Hematopoietic multipotent progenitor cell treated with erythropoietin and hydrocortisone succinate and interleukin-3 and kit ligand, for 6 days (in vitro differentiated cells): ENCODE measurements at regions not wholly inside any gene's neighbourhood (a gene's known extent, or its start where the extent isn't known, plus 50 kb on each side); places are given as distances from the start of the nearest gene placed in this dataset.
"Not testable (repeated sequence)": the region's sequence is repeated elsewhere in the genome, so short reads cannot be mapped to it uniquely, and the experiment has no call there.

Source experiments
- DNase-seq: peaks from one replicate; pipeline ENCODE4 v3.0.0-alpha.2; 2015

- no peak for DNase-seq
Measured at GRCh38 chr14:85333313-85333712, 196.6 kb upstream of the FLRT2 start.

- no peak for DNase-seq
Measured at GRCh38 chr14:85333841-85334240, 196.1 kb upstream of the FLRT2 start.

GRCh38 chr14:85334316-85334715 lies 195.6 kb upstream of the FLRT2 start:
- DNase-seq, result no peak

- no peak for DNase-seq
Measured at GRCh38 chr14:85336257-85336656, 193.7 kb upstream of the FLRT2 start.

- no peak for DNase-seq
Measured at GRCh38 chr14:85336817-85337216, 193.1 kb upstream of the FLRT2 start.

- no peak for DNase-seq
Measured at GRCh38 chr14:85338895-85339294, 191.0 kb upstream of the FLRT2 start.

GRCh38 chr14:85342858-85343607 lies 186.9 kb upstream of the FLRT2 start:
- DNase-seq, result no peak

- no peak for DNase-seq
Measured at GRCh38 chr14:85344171-85344570, 185.8 kb upstream of the FLRT2 start.

GRCh38 chr14:85344847-85345570 lies 184.9 kb upstream of the FLRT2 start:
- DNase-seq, result no peak

- DNase-seq, result no peak
Measured at GRCh38 chr14:85350667-85351066, 179.3 kb upstream of the FLRT2 start.

GRCh38 chr14:85352588-85352987 lies 177.4 kb upstream of the FLRT2 start:
- not testable (repeated sequence) for DNase-seq

- no peak for DNase-seq
Measured at GRCh38 chr14:85357120-85357519, 172.8 kb upstream of the FLRT2 start.

- no peak for DNase-seq
Measured at GRCh38 chr14:85358136-85358785, 171.7 kb upstream of the FLRT2 start.

GRCh38 chr14:85359505-85359904 lies 170.4 kb upstream of the FLRT2 start:
- DNase-seq, result no peak

- DNase-seq, result no peak
Measured at GRCh38 chr14:85363358-85363757, 166.6 kb upstream of the FLRT2 start.

- no peak for DNase-seq
Measured at GRCh38 chr14:85366226-85366625, 163.7 kb upstream of the FLRT2 start.

- no peak for DNase-seq
Measured at GRCh38 chr14:85380881-85381280, 149.1 kb upstream of the FLRT2 start.

- no peak for DNase-seq
Measured at GRCh38 chr14:85382341-85382740, 147.6 kb upstream of the FLRT2 start.

- no peak for DNase-seq
Measured at GRCh38 chr14:85387181-85387580, 142.8 kb upstream of the FLRT2 start.

GRCh38 chr14:85390236-85390635 lies 139.7 kb upstream of the FLRT2 start:
- DNase-seq, result no peak

GRCh38 chr14:85391455-85391854 lies 138.5 kb upstream of the FLRT2 start:
- DNase-seq, result no peak

GRCh38 chr14:85391892-85392291 lies 138.1 kb upstream of the FLRT2 start:
- DNase-seq, result no peak

- DNase-seq, result no peak
Measured at GRCh38 chr14:85399186-85399585, 130.8 kb upstream of the FLRT2 start.

GRCh38 chr14:85400678-85401077 lies 129.3 kb upstream of the FLRT2 start:
- DNase-seq, result no peak
